ENCODE measurements at regions not wholly inside any gene's neighbourhood (a gene's known extent, or its start where the extent isn't known, plus 50 kb on each side); places are given as distances from the start of the nearest gene placed in this dataset.

GRCh38 chr10:113219446-113219845 is 269.4 kb downstream of the TCF7L2 start:
- ChIA-PET CTCF (interaction anchor here (0.6 kb wide), 1 partner anchor 670 kb away, joined by 5 read pairs; no protein-coding TSS in a partner anchor), POLR2A (no interaction called here)
- no peak for DNase-seq (ENCODE audit: extremely low spot score)
- TF ChIP-seq ZNF384 (IDR thresholded peaks at IDR 0.05) (no peak), BHLHE40 (IDR thresholded peaks at IDR 0.05; ENCODE audit: borderline replicate concordance) (no peak), FOXK2 (IDR thresholded peaks at IDR 0.05) (no peak), SUZ12 (IDR thresholded peaks at IDR 0.05) (no peak), LEF1 (IDR thresholded peaks at IDR 0.05; ENCODE audit: borderline replicate concordance) (no peak), CTBP1 (IDR thresholded peaks at IDR 0.05; ENCODE audit: borderline replicate concordance) (no peak), HDGF (IDR thresholded peaks at IDR 0.05; ENCODE audit: borderline replicate concordance) (no peak), PKNOX1 (IDR thresholded peaks at IDR 0.05) (no peak)

- no peak for DNase-seq (ENCODE audit: extremely low spot score)
These were observed 271.7 kb downstream of the TCF7L2 start for GRCh38 chr10:113221756-113222168.

GRCh38 chr10:113222207-113222606 is 272.2 kb downstream of the TCF7L2 start:
- TF ChIP-seq PKNOX1 (IDR thresholded peaks at IDR 0.05) (no peak), FOXK2 (IDR thresholded peaks at IDR 0.05) (no peak), FOXM1 (IDR thresholded peaks at IDR 0.05; ENCODE audit: borderline replicate concordance) (no peak)
- CTCF ChIA-PET: no interaction called here
- no peak for DNase-seq (ENCODE audit: extremely low spot score)
- POLR2A ChIA-PET: no interaction called here

More at GRCh38 chr10:113221756-113222168, 271.7 kb downstream of the TCF7L2 start:
- ChIA-PET POLR2A (no interaction called here), CTCF (no interaction called here)
- no peak for TF ChIP-seq ARNT (IDR thresholded peaks at IDR 0.05)
- TF ChIP-seq ZNF384 (IDR thresholded peaks at IDR 0.05): no peak
- TF ChIP-seq FOXK2 (IDR thresholded peaks at IDR 0.05): no peak
- no peak for TF ChIP-seq NFRKB (IDR thresholded peaks at IDR 0.05)
- TF ChIP-seq SUZ12 (IDR thresholded peaks at IDR 0.05): no peak
- no peak for TF ChIP-seq BHLHE40 (IDR thresholded peaks at IDR 0.05; ENCODE audit: borderline replicate concordance)
- no peak for TF ChIP-seq L3MBTL2 (conservative IDR thresholded peaks at IDR 0.05)

GRCh38 chr10:113225364-113225763 is 275.3 kb downstream of the TCF7L2 start:
- no peak for DNase-seq (ENCODE audit: extremely low spot score)
- ChIA-PET CTCF (no interaction called here), POLR2A (no interaction called here)
- TF ChIP-seq TARDBP (IDR thresholded peaks at IDR 0.05) (no peak), ELF4 (IDR thresholded peaks at IDR 0.05) (no peak), FOXA1 (IDR thresholded peaks at IDR 0.05) (no peak)

GRCh38 chr10:113225903-113226302 is 275.9 kb downstream of the TCF7L2 start:
- no peak for TF ChIP-seq TARDBP (IDR thresholded peaks at IDR 0.05)
- no peak for TF ChIP-seq FOXK2 (IDR thresholded peaks at IDR 0.05)
- TF ChIP-seq CTBP1 (IDR thresholded peaks at IDR 0.05; ENCODE audit: borderline replicate concordance): no peak
- TF ChIP-seq LEF1 (IDR thresholded peaks at IDR 0.05; ENCODE audit: borderline replicate concordance): no peak
- TF ChIP-seq SP1 (IDR thresholded peaks at IDR 0.05): no peak
- no peak for TF ChIP-seq NFRKB (IDR thresholded peaks at IDR 0.05)
- no peak for TF ChIP-seq ZNF384 (IDR thresholded peaks at IDR 0.05)
- TF ChIP-seq HDGF (IDR thresholded peaks at IDR 0.05; ENCODE audit: borderline replicate concordance): no peak
- no peak for TF ChIP-seq BHLHE40 (IDR thresholded peaks at IDR 0.05; ENCODE audit: borderline replicate concordance)
- TF ChIP-seq L3MBTL2 (conservative IDR thresholded peaks at IDR 0.05): no peak
- no peak for TF ChIP-seq ARNT (IDR thresholded peaks at IDR 0.05)
- no peak for TF ChIP-seq PKNOX1 (IDR thresholded peaks at IDR 0.05)
- TF ChIP-seq FOXM1 (IDR thresholded peaks at IDR 0.05; ENCODE audit: borderline replicate concordance): no peak
- ChIA-PET POLR2A (no interaction called here), CTCF (no interaction called here)
- DNase-seq (ENCODE audit: extremely low spot score): no peak

- TF ChIP-seq SUZ12 (IDR thresholded peaks at IDR 0.05): no peak
- no peak for TF ChIP-seq NFRKB (IDR thresholded peaks at IDR 0.05)
- no peak for TF ChIP-seq PKNOX1 (IDR thresholded peaks at IDR 0.05)
- no peak for TF ChIP-seq ELF4 (IDR thresholded peaks at IDR 0.05)
- TF ChIP-seq BHLHE40 (IDR thresholded peaks at IDR 0.05; ENCODE audit: borderline replicate concordance): no peak
- no peak for TF ChIP-seq FOXM1 (IDR thresholded peaks at IDR 0.05; ENCODE audit: borderline replicate concordance)
- no peak for TF ChIP-seq L3MBTL2 (conservative IDR thresholded peaks at IDR 0.05)
- TF ChIP-seq ARNT (IDR thresholded peaks at IDR 0.05): no peak
- no peak for TF ChIP-seq FOXA1 (IDR thresholded peaks at IDR 0.05)
- CTCF ChIA-PET: no interaction called here
- POLR2A ChIA-PET: no interaction called here
- DNase-seq (ENCODE audit: extremely low spot score): no peak
These were observed 276.4 kb downstream of the TCF7L2 start for GRCh38 chr10:113226399-113226798.

- TF ChIP-seq BHLHE40 (IDR thresholded peaks at IDR 0.05; ENCODE audit: borderline replicate concordance): no peak
- TF ChIP-seq TARDBP (IDR thresholded peaks at IDR 0.05): no peak
- TF ChIP-seq PKNOX1 (IDR thresholded peaks at IDR 0.05): no peak
- TF ChIP-seq SP1 (IDR thresholded peaks at IDR 0.05): no peak
- TF ChIP-seq LEF1 (IDR thresholded peaks at IDR 0.05; ENCODE audit: borderline replicate concordance): no peak
- no peak for TF ChIP-seq NFRKB (IDR thresholded peaks at IDR 0.05)
- CTCF ChIA-PET: no interaction called here
- POLR2A ChIA-PET: no interaction called here
These were observed 276.9 kb downstream of the TCF7L2 start for GRCh38 chr10:113226831-113227445.

More at GRCh38 chr10:113226831-113227445, 276.9 kb downstream of the TCF7L2 start:
- DNase-seq (ENCODE audit: extremely low spot score): no peak

Data from HEK293T (cell line).